GM21717 (cell line): ENCODE measurements at regions not wholly inside any gene's neighbourhood (a gene's known extent, or its start where the extent isn't known, plus 50 kb on each side); places are given as distances from the start of the nearest gene placed in this dataset.
"Not testable (repeated sequence)": the region's sequence is repeated elsewhere in the genome, so short reads cannot be mapped to it uniquely, and the experiment has no call there.

ENCODE experiments used
- ATAC-seq: cut with Tn5 transposase; IDR thresholded peaks from one replicate; pipeline ENCODE4 v1.9.1; 2021; ENCODE audit warnings: mild to moderate bottlenecking, moderate library complexity; ENCODE audit not compliant: unreplicated experiment

- ATAC-seq: no peak
Measured at GRCh38 chr11:106276859-106277436, 199.5 kb downstream of the AASDHPPT start.

- ATAC-seq: no peak
Measured at GRCh38 chr11:106277484-106277883, 200.0 kb downstream of the AASDHPPT start.

GRCh38 chr11:106278391-106278790 lies 200.9 kb downstream of the AASDHPPT start:
- no peak for ATAC-seq

- no peak for ATAC-seq
Measured at GRCh38 chr11:106280036-106280435, 202.6 kb downstream of the AASDHPPT start.

- ATAC-seq: no peak
Measured at GRCh38 chr11:106281455-106282173, 204.2 kb downstream of the AASDHPPT start.

GRCh38 chr11:106286881-106287504 lies 209.5 kb downstream of the AASDHPPT start:
- ATAC-seq: no peak

GRCh38 chr11:106288057-106288456 lies 210.6 kb downstream of the AASDHPPT start:
- ATAC-seq: no peak

- no peak for ATAC-seq
Measured at GRCh38 chr11:106288822-106289387, 211.4 kb downstream of the AASDHPPT start.

- ATAC-seq: no peak
Measured at GRCh38 chr11:106292526-106292925, 215.1 kb downstream of the AASDHPPT start.

- ATAC-seq: no peak
Measured at GRCh38 chr11:106295974-106296373, 218.5 kb downstream of the AASDHPPT start.

GRCh38 chr11:106302416-106302815 lies 225.0 kb downstream of the AASDHPPT start:
- no peak for ATAC-seq

GRCh38 chr11:106304274-106304673 lies 226.8 kb downstream of the AASDHPPT start:
- no peak for ATAC-seq

GRCh38 chr11:106305458-106305857 lies 228.0 kb downstream of the AASDHPPT start:
- no peak for ATAC-seq

- no peak for ATAC-seq
Measured at GRCh38 chr11:106306942-106307341, 229.5 kb downstream of the AASDHPPT start.

GRCh38 chr11:106309070-106309684 lies 231.7 kb downstream of the AASDHPPT start:
- no peak for ATAC-seq

- ATAC-seq: no peak
Measured at GRCh38 chr11:106311531-106312230, 234.2 kb downstream of the AASDHPPT start.

- ATAC-seq: not testable (repeated sequence)
Measured at GRCh38 chr11:106317208-106317773, 239.8 kb downstream of the AASDHPPT start.

GRCh38 chr11:106321601-106322000 lies 244.1 kb downstream of the AASDHPPT start:
- no peak for ATAC-seq

- no peak for ATAC-seq
Measured at GRCh38 chr11:106322106-106322505, 244.6 kb downstream of the AASDHPPT start.

- no peak for ATAC-seq
Measured at GRCh38 chr11:106326087-106326486, 248.6 kb downstream of the AASDHPPT start.
